ENCODE measurements at regions not wholly inside any gene's neighbourhood (a gene's known extent, or its start where the extent isn't known, plus 50 kb on each side); places are given as distances from the start of the nearest gene placed in this dataset.

GRCh38 chr12:125878483-125878882 is 813.2 kb downstream of the AACS start:
- TF ChIP-seq CTCF (IDR thresholded peaks at IDR 0.05; ENCODE audit: low read length) (no peak), EZH2 (IDR thresholded peaks at IDR 0.05; ENCODE audit: borderline replicate concordance, low read length) (no peak)
